ENCODE measurements at regions not wholly inside any gene's neighbourhood (a gene's known extent, or its start where the extent isn't known, plus 50 kb on each side); places are given as distances from the start of the nearest gene placed in this dataset.
"Not testable (repeated sequence)": the region's sequence is repeated elsewhere in the genome, so short reads cannot be mapped to it uniquely, and the experiment has no call there.

- FAIRE-seq, result no peak
- CTCF ChIA-PET, result no interaction called here
These were observed 198.6 kb upstream of the CAND1 start for GRCh38 chr12:67070604-67071003.

GRCh38 chr12:67072281-67072680 is 196.9 kb upstream of the CAND1 start:
- peaks cover 23 to 27% of the 10 kb centered on the region in 2 experiments for H3K27me3 ChIP-seq (ENCODE audit: control insufficient read depth in 2 of 2, insufficient read depth in 2 of 2, low read length in 2 of 2)
- H3K79me2 ChIP-seq (ENCODE audit: control insufficient read depth, insufficient read depth, low read length); H3K4me1 ChIP-seq (ENCODE audit: control insufficient read depth, extremely low read depth, insufficient read depth, low read length); H3K9me3 ChIP-seq (replicated peaks; ENCODE audit: control insufficient read depth, insufficient read depth, low read length); POLR2A ChIA-PET; CTCF ChIA-PET; H3K27ac ChIP-seq (ENCODE audit: insufficient read depth, low read depth, low read length); H3K4me3 ChIP-seq (replicated peaks in 1 of 3; ENCODE audit: insufficient read depth in 1 of 3, low read depth in 1 of 3, low read length in 3 of 3); H2AFZ ChIP-seq (ENCODE audit: low read depth, low read length); H4K20me1 ChIP-seq (replicated peaks; ENCODE audit: control insufficient read depth, extremely low read depth, insufficient read depth, low read length); BruUV-seq (replicated peaks); H3K36me3 ChIP-seq (ENCODE audit: control insufficient read depth in 2 of 2, extremely low read depth in 1 of 2, insufficient read depth in 2 of 2, low read length in 2 of 2); H3K9me1 ChIP-seq (replicated peaks; ENCODE audit: control insufficient read depth, extremely low read depth, insufficient read depth, low read length); FAIRE-seq; DNase-seq (ENCODE audit: low read depth, low spot score); H3K4me2 ChIP-seq (ENCODE audit: insufficient read depth, low read length); H3K9ac ChIP-seq (replicated peaks; ENCODE audit: extremely low read depth, insufficient read depth, low read length); intact Hi-C loops (cut with micrococcal nuclease); dilution Hi-C loops (cut with MboI; ENCODE audit: extremely low pct_ligation_motif_present, low sequenced_read_pairs): not testable (repeated sequence)

More at GRCh38 chr12:67070604-67071003, 198.6 kb upstream of the CAND1 start:
- Histone ChIP-seq H3K4me3 (replicated peaks in 1 of 3; ENCODE audit: insufficient read depth in 1 of 3, low read depth in 1 of 3, low read length in 3 of 3) (no peak overlapping the region), H3K4me1 (ENCODE audit: control insufficient read depth, extremely low read depth, insufficient read depth, low read length) (peaks cover 2% of the 10 kb centered on the region), H3K27ac (ENCODE audit: insufficient read depth, low read depth, low read length) (no peak overlapping the region), H3K79me2 (ENCODE audit: control insufficient read depth, insufficient read depth, low read length) (no peaks in the 10 kb centered on the region), H3K9ac (replicated peaks; ENCODE audit: extremely low read depth, insufficient read depth, low read length) (no peak overlapping the region), H3K9me3 (replicated peaks; ENCODE audit: control insufficient read depth, insufficient read depth, low read length) (no peaks in the 10 kb centered on the region), H3K27me3 (ENCODE audit: control insufficient read depth in 2 of 2, insufficient read depth in 2 of 2, low read length in 2 of 2) (peaks cover 25 to 35% of the 10 kb centered on the region in 2 experiments), H4K20me1 (replicated peaks; ENCODE audit: control insufficient read depth, extremely low read depth, insufficient read depth, low read length) (no peaks in the 10 kb centered on the region), H3K4me2 (ENCODE audit: insufficient read depth, low read length) (no peak overlapping the region), H3K36me3 (ENCODE audit: control insufficient read depth in 2 of 2, extremely low read depth in 1 of 2, insufficient read depth in 2 of 2, low read length in 2 of 2) (no peaks in the 10 kb centered on the region), H3K9me1 (replicated peaks; ENCODE audit: control insufficient read depth, extremely low read depth, insufficient read depth, low read length) (no peaks in the 10 kb centered on the region), H2AFZ (ENCODE audit: low read depth, low read length) (no peak overlapping the region)
- POLR2A ChIA-PET, result no interaction called here
- DNase-seq (ENCODE audit: low read depth, low spot score), result no peak
- no peak for TF ChIP-seq POLR2AphosphoS5 (IDR thresholded peaks at IDR 0.05; ENCODE audit: insufficient read depth, low read depth, low read length)
- TF ChIP-seq MAX (IDR thresholded peaks at IDR 0.05; ENCODE audit: insufficient read depth, insufficient read length), result no peak
- TF ChIP-seq JUN (IDR thresholded peaks at IDR 0.05; ENCODE audit: borderline replicate concordance, insufficient read depth, insufficient read length, low read depth), result no peak
- no peak for TF ChIP-seq MYC (IDR thresholded peaks at IDR 0.05; ENCODE audit: low read depth, low read length)
- no peak for TF ChIP-seq GATA2 (IDR thresholded peaks at IDR 0.05; ENCODE audit: insufficient read depth, insufficient read length, low read depth, low read length)
- dilution Hi-C loops (cut with MboI; ENCODE audit: extremely low pct_ligation_motif_present, low sequenced_read_pairs) (no loop called here), intact Hi-C loops (cut with micrococcal nuclease) (no loop called here)
- BruUV-seq (replicated peaks), result no TSS peak
